Activated naive CD8-positive, alpha-beta T cell treated with anti-CD3 and anti-CD28 coated beads, Interleukin-2, amount 10 ng/mL, durations not matched to agents 7 days and 5 days (primary cell): ENCODE measurements at regions not wholly inside any gene's neighbourhood (a gene's known extent, or its start where the extent isn't known, plus 50 kb on each side); places are given as distances from the start of the nearest gene placed in this dataset.
"Not testable (repeated sequence)": the region's sequence is repeated elsewhere in the genome, so short reads cannot be mapped to it uniquely, and the experiment has no call there.

Source experiments
- ATAC-seq: fragments of 150-1000 bp; cut with Tn5 transposase; one replicate; pipeline ENCODE4 v1.10.0; 2021; ENCODE audit warnings: low read depth, moderate library complexity
- POLR2A ChIA-PET: fragments of 350-600 bp; sonication (Branson Sonifier 250); formaldehyde crosslinking; loops from one replicate; lab custom pipeline; 2021; ENCODE audit warnings: antibody characterized with exemption; lab: Charles Lee
- DNase-seq: peaks from one replicate; pipeline ENCODE4 v3.0.0; 2021
- H3K27ac Mint-ChIP-seq: one replicate; pipeline ENCODE4 v1.8.0; 2022; ENCODE audit warnings: mild to moderate bottlenecking, mixed read lengths
- H3K27me3 Mint-ChIP-seq: one replicate; pipeline ENCODE4 v1.8.0; 2022; ENCODE audit warnings: mild to moderate bottlenecking, moderate library complexity, mixed read lengths
- H3K36me3 Mint-ChIP-seq: one replicate; pipeline ENCODE4 v1.8.0; 2021; ENCODE audit warnings: mild to moderate bottlenecking, mixed read lengths
- H3K4me1 Mint-ChIP-seq: one replicate; pipeline ENCODE4 v1.8.0; 2021; ENCODE audit warnings: mixed read lengths
- H3K4me3 Mint-ChIP-seq: one replicate; pipeline ENCODE4 v1.8.0; 2022; ENCODE audit warnings: mild to moderate bottlenecking, moderate library complexity, mixed read lengths
- H3K9me3 Mint-ChIP-seq: one replicate; pipeline ENCODE4 v1.8.0; 2021; ENCODE audit warnings: mixed read lengths

DNA sequence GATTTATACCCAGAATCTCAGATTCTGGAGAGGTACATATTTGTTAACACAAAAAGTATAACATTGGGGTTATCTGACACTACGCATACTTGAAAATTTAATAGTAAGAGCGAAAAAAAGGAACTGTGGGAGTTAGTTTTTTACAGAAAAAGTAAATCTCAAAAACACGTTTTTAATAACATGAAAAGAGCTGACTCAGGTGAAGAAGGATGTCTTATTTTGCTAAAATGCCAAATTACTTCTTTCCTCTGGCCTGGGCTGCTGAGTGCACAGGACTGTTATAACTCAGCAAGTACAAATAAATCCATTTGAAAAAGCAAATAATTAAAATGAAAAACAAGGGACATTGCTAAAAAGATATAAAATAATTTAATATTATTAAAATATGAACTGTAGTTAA is 1322.9 kb downstream of the ARAP2 start:
- H3K4me1 Mint-ChIP-seq: no peaks in the 10 kb centered on the region
- POLR2A ChIA-PET: no interaction called here
- H3K27ac Mint-ChIP-seq: no peak overlapping the region
- ATAC-seq: no peak
- no peaks in the 10 kb centered on the region for H3K9me3 Mint-ChIP-seq
- no peak for DNase-seq
- H3K27me3 Mint-ChIP-seq: no peaks in the 10 kb centered on the region
- no peaks in the 10 kb centered on the region for H3K36me3 Mint-ChIP-seq
- no peak overlapping the region for H3K4me3 Mint-ChIP-seq

DNA sequence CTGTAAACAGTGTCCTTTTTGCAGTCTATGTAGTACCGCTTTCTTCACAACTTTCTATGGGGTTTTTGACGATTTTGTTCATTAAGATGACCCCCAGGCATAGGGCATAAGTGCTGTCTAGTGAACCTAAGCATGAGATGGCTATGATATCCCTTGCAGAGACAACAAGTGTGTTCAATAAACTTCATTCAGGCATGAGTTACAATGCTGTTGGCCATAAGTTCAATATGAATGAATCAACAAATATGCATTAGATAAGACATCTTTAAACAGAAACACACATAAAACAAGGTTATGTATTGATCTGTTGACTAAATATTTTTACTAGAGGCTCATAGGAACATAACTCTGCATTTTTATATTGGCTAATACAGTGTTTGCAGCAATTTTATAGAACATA is 1322.0 kb downstream of the ARAP2 start:
- POLR2A ChIA-PET: no interaction called here
- H3K27me3 Mint-ChIP-seq: no peaks in the 10 kb centered on the region
- H3K27ac Mint-ChIP-seq: no peak overlapping the region
- DNase-seq (no peak), ATAC-seq (no peak)
- no peaks in the 10 kb centered on the region for H3K9me3 Mint-ChIP-seq
- H3K4me3 Mint-ChIP-seq: no peak overlapping the region
- no peaks in the 10 kb centered on the region for H3K36me3 Mint-ChIP-seq
- H3K4me1 Mint-ChIP-seq: no peaks in the 10 kb centered on the region

DNA sequence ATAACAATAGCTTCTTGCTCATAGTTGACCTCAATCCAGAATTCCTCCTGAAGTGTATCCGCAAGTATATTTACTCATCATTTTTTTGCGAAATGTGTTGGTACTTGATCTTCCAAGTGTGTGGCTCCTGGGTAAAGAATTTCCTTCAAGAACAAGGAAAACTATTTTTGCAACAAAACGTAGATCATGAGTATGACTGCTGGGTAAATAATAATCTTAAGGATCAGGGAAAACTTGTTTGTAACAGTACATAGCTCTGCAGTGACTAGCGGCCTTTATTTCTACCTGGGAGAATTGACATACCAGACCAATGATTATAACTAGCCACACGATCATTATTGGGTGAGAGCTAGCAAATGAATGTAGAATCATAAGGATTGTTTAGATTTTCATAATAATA is 1311.7 kb downstream of the ARAP2 start:
- Mint-ChIP-seq H3K36me3 (no peaks in the 10 kb centered on the region), H3K9me3 (peaks cover 2% of the 10 kb centered on the region), H3K27ac (no peak overlapping the region), H3K4me1 (no peaks in the 10 kb centered on the region), H3K4me3 (no peak overlapping the region), H3K27me3 (no peaks in the 10 kb centered on the region)
- DNase-seq (no peak), ATAC-seq (no peak)
- POLR2A ChIA-PET: no interaction called here

DNA sequence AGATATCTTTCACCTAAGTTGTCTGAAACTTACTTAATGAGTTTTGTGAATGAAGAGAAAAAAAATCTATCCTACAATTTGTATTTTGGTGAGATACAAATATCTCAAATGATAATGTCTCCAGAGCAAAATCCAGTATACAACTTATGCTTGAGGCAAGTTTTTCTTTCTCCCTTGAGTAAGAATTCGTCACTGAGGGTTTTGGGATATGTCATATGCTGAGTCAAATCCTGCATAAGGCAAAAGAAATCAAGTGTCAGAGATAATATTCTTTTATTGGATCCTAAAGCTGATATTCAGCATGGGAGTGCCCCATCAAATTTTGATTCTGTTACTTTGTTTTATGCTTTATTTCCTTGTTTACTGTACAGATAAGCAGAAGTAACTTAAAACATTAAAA is 1308.6 kb downstream of the ARAP2 start:
- POLR2A ChIA-PET: no interaction called here
- no peaks in the 10 kb centered on the region for H3K4me1 Mint-ChIP-seq
- H3K36me3 Mint-ChIP-seq: no peaks in the 10 kb centered on the region
- H3K4me3 Mint-ChIP-seq: no peak overlapping the region
- DNase-seq (no peak), ATAC-seq (no peak)
- H3K9me3 Mint-ChIP-seq: no peaks in the 10 kb centered on the region
- no peaks in the 10 kb centered on the region for H3K27me3 Mint-ChIP-seq
- H3K27ac Mint-ChIP-seq: no peak overlapping the region

DNA sequence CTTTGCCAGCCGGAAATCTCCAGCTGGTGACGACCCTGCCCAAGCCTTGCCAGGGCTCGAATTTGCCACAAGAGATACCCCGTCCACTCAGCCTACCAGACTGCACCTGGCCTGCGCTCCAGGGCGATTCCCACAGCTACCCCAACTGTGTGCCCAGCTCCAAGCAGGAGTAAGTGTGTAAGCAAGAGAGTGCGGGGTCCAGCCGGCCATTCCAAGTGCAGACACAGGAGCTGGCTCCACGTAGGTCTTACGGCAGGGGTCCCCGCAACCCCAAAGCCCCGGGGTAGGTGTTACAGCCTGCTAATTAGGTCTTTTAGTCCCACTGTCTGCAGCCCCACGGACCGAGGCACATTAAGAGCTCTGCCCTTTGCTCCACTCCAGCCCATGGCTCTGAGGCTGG is 1305.2 kb downstream of the ARAP2 start:
- H3K27ac Mint-ChIP-seq: no peak overlapping the region
- ATAC-seq: no peak
- H3K4me3 Mint-ChIP-seq: no peak overlapping the region
- H3K36me3 Mint-ChIP-seq: no peaks in the 10 kb centered on the region
- DNase-seq: no peak
- no peaks in the 10 kb centered on the region for H3K4me1 Mint-ChIP-seq
- H3K9me3 Mint-ChIP-seq: peaks cover 1% of the 10 kb centered on the region
- H3K27me3 Mint-ChIP-seq: no peaks in the 10 kb centered on the region
- POLR2A ChIA-PET: no interaction called here

DNA sequence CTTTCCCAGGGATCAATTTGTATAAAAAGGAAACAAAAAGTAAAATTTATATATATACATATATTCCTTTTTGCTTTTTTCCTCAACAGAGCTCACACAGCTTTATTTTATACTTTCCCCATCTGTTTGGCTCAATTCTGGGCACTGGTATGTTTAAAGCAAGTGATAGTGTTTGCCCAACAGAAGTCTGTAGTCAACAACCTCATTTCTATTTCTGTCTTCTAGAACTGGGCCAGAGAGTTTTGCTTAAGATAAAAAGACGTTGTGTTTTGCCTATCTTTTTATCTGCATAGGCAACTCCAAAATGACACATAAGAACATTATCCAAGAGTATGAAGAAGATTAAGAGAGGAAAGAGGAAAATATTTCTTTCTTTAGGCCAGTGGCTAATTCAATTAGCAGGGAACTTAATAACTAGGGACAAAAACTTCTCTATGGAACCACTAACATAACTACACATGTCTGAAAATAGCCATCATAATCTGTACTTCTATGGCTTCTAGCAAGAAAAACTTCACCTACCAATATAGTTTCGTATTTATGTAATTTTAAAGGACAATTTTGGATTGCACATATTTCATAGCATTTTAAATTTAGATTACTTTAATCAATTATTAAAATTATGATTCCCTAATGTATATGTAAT is 1300.5 kb downstream of the ARAP2 start:
- POLR2A ChIA-PET: no interaction called here
- Mint-ChIP-seq H3K9me3 (peaks cover 1% of the 10 kb centered on the region), H3K27me3 (no peaks in the 10 kb centered on the region), H3K36me3 (no peaks in the 10 kb centered on the region), H3K4me3 (no peak overlapping the region), H3K4me1 (no peaks in the 10 kb centered on the region), H3K27ac (no peak overlapping the region)
- DNase-seq (no peak), ATAC-seq (no peak)

DNA sequence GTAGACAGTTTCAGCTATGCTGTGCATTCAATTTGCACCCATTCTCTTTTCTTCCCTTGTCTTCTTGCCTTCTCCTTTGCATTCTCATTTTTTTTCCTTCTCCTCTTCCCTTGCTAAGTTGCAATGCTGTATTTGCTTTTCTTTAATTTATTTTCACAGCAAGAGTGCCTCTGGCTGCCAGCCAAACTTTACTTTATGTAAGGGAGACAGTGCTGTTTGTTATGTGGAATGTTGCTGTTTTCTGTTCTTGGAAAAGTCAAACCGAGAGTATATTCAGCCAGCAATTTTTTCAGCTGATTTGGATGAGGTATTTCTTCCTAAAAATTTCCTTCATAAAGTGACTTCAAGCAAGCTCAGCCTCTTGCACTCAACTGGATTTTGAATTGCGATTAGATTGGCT is 1293.4 kb downstream of the ARAP2 start:
- no peaks in the 10 kb centered on the region for H3K36me3 Mint-ChIP-seq
- H3K4me3 Mint-ChIP-seq: no peak overlapping the region
- POLR2A ChIA-PET: no interaction called here
- no peaks in the 10 kb centered on the region for H3K9me3 Mint-ChIP-seq
- no peaks in the 10 kb centered on the region for H3K27me3 Mint-ChIP-seq
- H3K4me1 Mint-ChIP-seq: no peaks in the 10 kb centered on the region
- ATAC-seq (no peak), DNase-seq (no peak)
- no peak overlapping the region for H3K27ac Mint-ChIP-seq

DNA sequence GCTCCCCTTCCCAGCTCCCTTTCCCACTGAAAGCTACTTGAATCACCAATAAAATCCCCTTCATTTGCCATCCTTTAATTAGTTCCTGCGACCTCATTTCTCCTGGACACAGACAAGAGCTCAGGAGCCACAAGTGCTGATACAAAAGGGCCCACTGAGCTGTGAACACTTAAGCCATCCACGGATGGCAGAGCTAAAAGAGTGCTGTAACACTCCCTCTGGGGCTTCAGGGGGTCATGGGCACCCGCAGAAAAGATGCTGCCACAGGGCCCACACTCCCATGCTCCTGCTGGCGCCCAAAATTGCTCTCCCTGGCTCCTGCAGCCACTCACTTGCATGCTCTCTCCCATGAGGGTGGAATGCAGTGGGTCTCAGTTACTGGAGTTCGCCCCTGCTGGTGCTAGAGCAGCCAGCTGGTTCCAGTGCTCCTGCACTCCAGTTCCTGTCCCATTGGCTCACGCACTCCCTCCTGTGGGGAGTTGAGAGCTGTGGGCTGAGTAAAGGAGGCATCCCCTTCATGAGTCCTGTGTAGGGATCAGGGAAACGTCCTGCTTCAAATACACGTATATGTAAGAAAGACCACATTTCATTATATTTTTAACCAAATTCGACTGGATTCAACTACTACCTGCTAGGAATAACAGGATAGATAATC is 1291.0 kb downstream of the ARAP2 start:
- ATAC-seq: no peak
- Mint-ChIP-seq H3K27me3 (no peaks in the 10 kb centered on the region), H3K4me1 (no peaks in the 10 kb centered on the region), H3K9me3 (no peaks in the 10 kb centered on the region), H3K36me3 (no peaks in the 10 kb centered on the region), H3K27ac (no peak overlapping the region), H3K4me3 (no peak overlapping the region)
- POLR2A ChIA-PET: no interaction called here
- DNase-seq: no peak

DNA sequence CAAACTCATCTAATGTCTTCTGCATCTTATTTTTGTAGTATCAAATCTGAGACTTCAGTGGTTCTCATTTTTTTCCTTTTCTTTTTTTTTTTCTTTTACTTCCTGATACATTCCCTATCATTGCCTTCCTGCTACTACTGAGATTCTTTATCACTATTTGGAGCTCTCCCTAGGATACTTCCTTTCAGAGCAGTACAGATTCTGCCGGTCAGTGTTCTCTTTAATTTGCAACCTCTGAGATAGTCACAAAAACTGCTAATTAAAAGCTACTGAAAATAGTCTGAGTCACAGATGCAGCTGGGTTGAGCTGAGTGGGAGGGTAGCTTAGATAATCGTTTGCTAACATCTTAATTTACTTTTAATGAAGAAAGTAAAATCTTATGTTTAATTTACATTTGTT is 1279.7 kb downstream of the ARAP2 start:
- H3K27ac Mint-ChIP-seq: no peak overlapping the region
- POLR2A ChIA-PET: no interaction called here
- H3K4me3 Mint-ChIP-seq: no peak overlapping the region
- DNase-seq (no peak), ATAC-seq (no peak)
- H3K4me1 Mint-ChIP-seq: no peaks in the 10 kb centered on the region
- no peaks in the 10 kb centered on the region for H3K9me3 Mint-ChIP-seq
- H3K27me3 Mint-ChIP-seq: no peaks in the 10 kb centered on the region
- H3K36me3 Mint-ChIP-seq: no peaks in the 10 kb centered on the region

DNA sequence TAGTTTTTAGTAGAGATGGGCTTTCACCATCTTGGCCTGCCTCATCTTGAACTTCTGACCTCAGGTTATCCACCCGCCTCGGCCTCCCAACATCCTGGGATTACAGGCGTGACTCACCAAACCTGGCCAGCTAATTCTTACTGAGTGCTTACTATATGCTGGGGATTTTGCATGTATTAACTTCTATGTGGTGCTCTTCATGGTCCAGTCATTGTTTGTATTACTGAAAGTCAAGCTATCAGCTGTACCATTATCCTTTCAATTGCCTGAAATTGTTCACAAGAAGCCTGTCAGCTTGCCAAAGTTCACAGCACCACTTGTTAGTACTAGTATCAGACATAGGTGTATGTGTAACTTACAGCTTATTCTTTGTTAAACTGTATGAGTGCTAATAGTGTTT is 1272.1 kb downstream of the ARAP2 start:
- Mint-ChIP-seq H3K27ac (no peak overlapping the region), H3K4me1 (no peaks in the 10 kb centered on the region), H3K36me3 (no peaks in the 10 kb centered on the region), H3K27me3 (no peaks in the 10 kb centered on the region), H3K4me3 (no peak overlapping the region), H3K9me3 (no peaks in the 10 kb centered on the region)
- DNase-seq (no peak), ATAC-seq (no peak)
- POLR2A ChIA-PET: no interaction called here

DNA sequence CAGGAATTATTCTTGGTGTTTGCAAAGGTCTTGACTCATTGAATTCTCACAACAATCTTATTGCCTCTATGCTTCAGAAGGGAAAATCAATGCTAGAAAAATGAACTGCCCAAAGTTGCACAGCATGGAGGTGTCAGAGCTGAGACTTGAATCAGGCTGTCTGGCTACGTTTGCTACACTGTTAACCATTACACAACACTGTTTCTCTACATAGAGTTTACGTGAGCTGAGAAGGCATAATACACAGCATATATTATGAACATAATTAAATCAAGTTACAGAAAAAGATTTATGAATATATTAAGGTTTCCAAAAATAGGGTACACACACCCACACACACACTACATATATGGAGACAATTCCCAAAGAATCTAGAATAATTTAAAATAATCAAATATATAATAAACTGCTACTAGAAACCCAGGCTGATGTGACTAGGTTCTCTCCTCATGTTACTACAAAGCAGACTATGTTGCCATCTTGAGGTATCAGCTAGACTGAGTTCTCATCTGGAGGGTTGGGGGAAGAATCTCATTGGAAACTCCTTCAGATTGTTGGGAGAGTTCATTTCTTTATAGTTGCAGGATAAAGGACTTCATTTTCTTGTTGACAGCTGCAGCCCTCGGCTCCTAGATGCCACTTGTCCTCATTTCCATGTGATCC is 1270.5 kb downstream of the ARAP2 start:
- no peak overlapping the region for H3K27ac Mint-ChIP-seq
- DNase-seq (no peak), ATAC-seq (no peak)
- no peaks in the 10 kb centered on the region for H3K36me3 Mint-ChIP-seq
- H3K4me1 Mint-ChIP-seq: no peaks in the 10 kb centered on the region
- no peaks in the 10 kb centered on the region for H3K27me3 Mint-ChIP-seq
- no peak overlapping the region for H3K4me3 Mint-ChIP-seq
- POLR2A ChIA-PET: no interaction called here
- no peaks in the 10 kb centered on the region for H3K9me3 Mint-ChIP-seq

DNA sequence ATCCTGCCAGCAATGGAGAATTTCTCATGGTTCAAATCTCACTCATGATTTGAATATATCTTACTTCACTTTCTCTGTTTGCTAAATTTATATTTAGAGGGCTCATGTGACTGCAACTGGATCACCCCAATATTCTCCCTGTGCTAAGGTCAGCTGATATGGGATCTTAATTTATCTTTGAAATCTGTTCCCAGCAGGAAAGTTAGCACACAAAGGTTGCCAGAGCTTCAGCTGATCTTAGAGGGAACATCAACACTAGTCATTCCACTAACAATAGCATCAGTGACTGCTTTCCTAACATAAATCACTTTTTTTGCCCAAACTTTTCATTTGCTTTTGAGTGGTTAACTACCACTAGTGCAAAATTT is 1270.0 kb downstream of the ARAP2 start:
- no peaks in the 10 kb centered on the region for H3K4me1 Mint-ChIP-seq
- no peaks in the 10 kb centered on the region for H3K27me3 Mint-ChIP-seq
- DNase-seq (no peak), ATAC-seq (no peak)
- no peak overlapping the region for H3K4me3 Mint-ChIP-seq
- no peak overlapping the region for H3K27ac Mint-ChIP-seq
- no peaks in the 10 kb centered on the region for H3K9me3 Mint-ChIP-seq
- POLR2A ChIA-PET: no interaction called here
- H3K36me3 Mint-ChIP-seq: no peaks in the 10 kb centered on the region

DNA sequence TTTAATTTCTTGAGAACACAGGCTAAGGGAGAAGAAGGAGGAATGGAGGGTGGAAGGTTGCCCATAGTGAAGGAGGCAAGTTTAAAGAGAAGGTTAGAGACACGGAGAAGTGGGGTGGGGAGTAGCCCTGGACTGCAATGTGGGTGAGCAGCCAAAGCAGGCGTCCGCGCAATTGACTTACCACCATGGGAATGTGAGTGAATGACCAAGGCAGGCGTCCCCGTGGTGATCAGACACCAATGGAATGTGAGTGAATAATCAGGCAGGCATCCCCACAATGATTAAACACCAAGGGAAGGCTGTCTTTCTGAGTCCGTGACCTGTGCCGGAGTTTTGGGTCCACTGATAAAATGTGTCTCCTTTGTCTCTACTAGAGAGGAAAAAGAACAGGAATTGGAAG is 1223.1 kb downstream of the ARAP2 start:
- H3K4me1 Mint-ChIP-seq, DNase-seq, H3K27ac Mint-ChIP-seq, ATAC-seq, POLR2A ChIA-PET, H3K4me3 Mint-ChIP-seq, H3K36me3 Mint-ChIP-seq, H3K27me3 Mint-ChIP-seq, H3K9me3 Mint-ChIP-seq: not testable (repeated sequence)

DNA sequence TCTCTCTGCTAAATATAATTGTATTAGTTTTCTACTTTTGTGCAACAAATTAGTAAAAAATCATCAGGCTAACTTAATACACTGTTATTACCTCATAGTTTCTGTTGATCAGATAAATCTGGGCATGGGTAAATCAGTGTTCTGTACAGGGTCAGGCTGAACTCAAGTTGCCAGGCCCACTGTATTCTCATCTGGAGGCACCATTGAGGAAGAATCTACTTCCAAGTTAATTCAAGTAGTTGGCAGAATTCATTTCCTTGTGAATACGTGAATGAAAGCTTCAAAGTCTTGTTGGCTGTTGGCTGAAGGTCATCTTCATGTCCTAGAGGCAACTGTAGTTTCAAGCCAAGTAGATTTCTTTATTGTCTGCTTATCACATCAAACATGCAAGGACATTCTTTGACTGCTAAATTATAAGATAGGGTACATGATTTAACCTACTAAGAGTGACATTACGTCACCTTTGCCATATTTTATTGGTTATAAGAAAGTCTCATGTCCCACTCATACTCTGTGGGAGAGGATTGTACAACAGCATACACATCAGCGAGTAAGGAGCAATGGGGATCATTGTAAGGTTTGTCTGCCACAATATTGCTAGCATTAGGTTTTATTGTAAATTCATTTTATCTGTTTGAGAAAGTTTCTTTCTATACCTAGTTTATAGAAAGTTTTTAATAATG is 1219.0 kb downstream of the ARAP2 start:
- POLR2A ChIA-PET: no interaction called here
- Mint-ChIP-seq H3K27me3 (no peaks in the 10 kb centered on the region), H3K36me3 (no peaks in the 10 kb centered on the region), H3K9me3 (no peaks in the 10 kb centered on the region), H3K4me1 (no peaks in the 10 kb centered on the region), H3K4me3 (no peak overlapping the region), H3K27ac (no peak overlapping the region)
- ATAC-seq: no peak
- no peak for DNase-seq
